ENCODE measurements at regions not wholly inside any gene's neighbourhood (a gene's known extent, or its start where the extent isn't known, plus 50 kb on each side); places are given as distances from the start of the nearest gene placed in this dataset.

DNA sequence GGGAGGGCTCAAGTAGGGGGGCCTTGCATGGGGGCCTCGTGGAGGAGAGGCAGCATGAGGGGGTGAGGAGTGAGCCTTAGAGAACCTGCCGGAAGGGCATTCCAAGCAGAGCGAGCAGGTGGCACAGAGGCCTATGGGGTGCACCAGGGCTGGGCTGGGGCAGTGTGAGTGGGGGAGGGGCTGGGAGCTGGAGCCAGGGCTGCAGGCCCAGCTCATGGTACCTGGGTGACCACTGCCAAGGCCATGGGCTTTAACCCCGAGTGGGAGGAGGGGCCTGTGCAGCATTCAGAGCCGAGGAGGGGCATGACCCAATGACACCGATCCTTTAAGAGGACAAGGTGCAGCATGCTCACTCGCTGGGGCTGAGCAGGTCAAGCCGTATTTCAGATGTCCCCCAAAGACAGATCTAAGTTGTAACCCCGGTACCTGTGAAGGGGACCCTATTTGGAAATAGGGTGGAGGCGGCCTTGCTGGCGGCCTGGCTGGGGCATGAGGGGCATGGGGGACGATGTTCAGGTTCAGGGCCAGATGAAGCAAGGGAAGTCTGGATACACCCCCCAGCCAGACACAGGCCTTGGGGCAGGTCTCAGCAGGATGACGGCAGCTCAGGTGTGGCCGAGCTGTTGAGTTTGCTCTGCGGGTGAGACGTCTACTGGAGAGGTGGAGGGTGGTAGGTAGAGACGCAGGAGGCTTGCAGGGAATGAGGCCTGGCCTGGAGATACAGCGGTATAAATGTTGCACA lies 137.0 kb downstream of the CPZ start:
- TF ChIP-seq TAF1 (IDR thresholded peaks at IDR 0.05; ENCODE audit: borderline replicate concordance, insufficient read depth, low read length) = no peak
- TF ChIP-seq POLR2AphosphoS5 (IDR thresholded peaks at IDR 0.05; ENCODE audit: low read depth, low read length) = no peak
- TF ChIP-seq SIN3A (IDR thresholded peaks at IDR 0.05; ENCODE audit: borderline replicate concordance, insufficient read depth, low read length) = no peak
- no peak for TF ChIP-seq FOXP2 (optimal IDR thresholded peaks at IDR 0.05; ENCODE audit: borderline replicate concordance, extremely low read depth, extremely low read length, insufficient read depth)
- TF ChIP-seq REST (IDR thresholded peaks at IDR 0.05; ENCODE audit: insufficient read depth in 1 of 2, low read depth in 2 of 2, low read length in 2 of 2) = no peak

GRCh38 chr4:8728536-8729407 lies 136.2 kb downstream of the CPZ start:
- TF ChIP-seq REST (IDR thresholded peaks at IDR 0.05; ENCODE audit: insufficient read depth in 1 of 2, low read depth in 2 of 2, low read length in 2 of 2) = no peak
- TF ChIP-seq FOXP2 (optimal IDR thresholded peaks at IDR 0.05; ENCODE audit: borderline replicate concordance, extremely low read depth, extremely low read length, insufficient read depth) = no peak
- no peak for TF ChIP-seq POLR2AphosphoS5 (IDR thresholded peaks at IDR 0.05; ENCODE audit: low read depth, low read length)
- no peak for TF ChIP-seq SIN3A (IDR thresholded peaks at IDR 0.05; ENCODE audit: borderline replicate concordance, insufficient read depth, low read length)
- TF ChIP-seq TAF1 (IDR thresholded peaks at IDR 0.05; ENCODE audit: borderline replicate concordance, insufficient read depth, low read length) = no peak

GRCh38 chr4:8727546-8728510 lies 135.3 kb downstream of the CPZ start:
- TF ChIP-seq POLR2AphosphoS5 (IDR thresholded peaks at IDR 0.05; ENCODE audit: low read depth, low read length) (no peak), FOXP2 (optimal IDR thresholded peaks at IDR 0.05; ENCODE audit: borderline replicate concordance, extremely low read depth, extremely low read length, insufficient read depth) (no peak), SIN3A (IDR thresholded peaks at IDR 0.05; ENCODE audit: borderline replicate concordance, insufficient read depth, low read length) (no peak), REST (IDR thresholded peaks at IDR 0.05; ENCODE audit: insufficient read depth in 1 of 2, low read depth in 2 of 2, low read length in 2 of 2) (no peak), TAF1 (IDR thresholded peaks at IDR 0.05; ENCODE audit: borderline replicate concordance, insufficient read depth, low read length) (no peak)

DNA sequence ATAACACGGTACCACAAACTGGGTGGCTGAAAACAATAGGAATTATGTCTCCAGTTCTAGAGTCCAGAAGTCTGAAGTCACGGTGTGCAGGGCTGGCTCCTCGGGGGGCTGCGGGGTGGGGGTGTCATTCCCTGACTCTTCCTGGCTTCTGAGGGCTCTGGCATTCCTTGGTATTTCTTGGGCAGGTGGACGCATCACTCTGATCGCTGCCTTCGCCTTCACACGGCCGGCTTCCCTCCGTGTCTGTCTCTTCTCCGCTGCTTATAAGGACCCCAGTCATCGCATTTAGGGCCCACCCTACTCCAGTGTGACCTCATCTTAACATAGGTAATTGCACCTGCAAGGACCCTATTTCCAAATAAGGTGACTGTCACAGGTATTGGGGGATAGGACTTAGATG lies 134.6 kb downstream of the CPZ start:
- TF ChIP-seq TAF1 (IDR thresholded peaks at IDR 0.05; ENCODE audit: borderline replicate concordance, insufficient read depth, low read length) = no peak

- TF ChIP-seq SIN3A (IDR thresholded peaks at IDR 0.05; ENCODE audit: borderline replicate concordance, insufficient read depth, low read length) (no peak), FOXP2 (optimal IDR thresholded peaks at IDR 0.05; ENCODE audit: borderline replicate concordance, extremely low read depth, extremely low read length, insufficient read depth) (no peak), POLR2AphosphoS5 (IDR thresholded peaks at IDR 0.05; ENCODE audit: low read depth, low read length) (no peak), REST (IDR thresholded peaks at IDR 0.05; ENCODE audit: insufficient read depth in 1 of 2, low read depth in 2 of 2, low read length in 2 of 2) (no peak), TAF1 (IDR thresholded peaks at IDR 0.05; ENCODE audit: borderline replicate concordance, insufficient read depth, low read length) (no peak)
These were observed 133.8 kb downstream of the CPZ start for GRCh38 chr4:8726344-8726851.

Measured in PFSK-1 (cell line).